C4-2B (cell line): ENCODE measurements at regions not wholly inside any gene's neighbourhood (a gene's known extent, or its start where the extent isn't known, plus 50 kb on each side); places are given as distances from the start of the nearest gene placed in this dataset.

Source experiments
- CTCF ChIP-seq: fragments of 450-650 bp; conservative IDR thresholded peaks from 2 replicates; pipeline ENCODE4 v1.5.1; 2017; ENCODE audit warnings: mild to moderate bottlenecking
- ZFX ChIP-seq: fragments of 450-650 bp; IDR thresholded peaks from 2 replicates; pipeline ENCODE4 v1.6.1; 2017

DNA sequence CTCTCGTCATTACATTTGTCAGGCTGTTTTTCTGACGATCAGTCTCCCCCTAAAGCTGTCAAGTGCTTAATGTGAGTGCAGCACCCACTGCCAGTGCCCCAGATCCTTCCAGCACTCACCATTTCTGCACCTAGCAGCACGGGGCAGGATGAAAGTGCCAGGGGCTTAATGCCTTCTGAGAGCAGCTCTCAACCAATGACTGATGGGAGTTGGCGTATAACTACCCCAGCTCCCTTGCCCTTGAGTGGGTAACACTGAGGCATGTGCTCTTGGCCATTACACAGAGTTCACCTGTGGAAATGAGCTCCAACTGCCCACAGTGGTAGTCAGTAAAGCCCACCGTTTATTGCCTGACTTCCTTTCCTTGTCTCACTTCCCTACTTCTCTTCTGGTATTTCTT, 226.2 kb upstream of the BCOR start:
- no peak for TF ChIP-seq CTCF
- TF ChIP-seq ZFX, result no peak
